ENCODE measurements at regions not wholly inside any gene's neighbourhood (a gene's known extent, or its start where the extent isn't known, plus 50 kb on each side); places are given as distances from the start of the nearest gene placed in this dataset.
A peak's percentile ranks its signal among the peaks of the same experiment; 100 is the strongest.
"Not testable (repeated sequence)": the region's sequence is repeated elsewhere in the genome, so short reads cannot be mapped to it uniquely, and the experiment has no call there.

DNA sequence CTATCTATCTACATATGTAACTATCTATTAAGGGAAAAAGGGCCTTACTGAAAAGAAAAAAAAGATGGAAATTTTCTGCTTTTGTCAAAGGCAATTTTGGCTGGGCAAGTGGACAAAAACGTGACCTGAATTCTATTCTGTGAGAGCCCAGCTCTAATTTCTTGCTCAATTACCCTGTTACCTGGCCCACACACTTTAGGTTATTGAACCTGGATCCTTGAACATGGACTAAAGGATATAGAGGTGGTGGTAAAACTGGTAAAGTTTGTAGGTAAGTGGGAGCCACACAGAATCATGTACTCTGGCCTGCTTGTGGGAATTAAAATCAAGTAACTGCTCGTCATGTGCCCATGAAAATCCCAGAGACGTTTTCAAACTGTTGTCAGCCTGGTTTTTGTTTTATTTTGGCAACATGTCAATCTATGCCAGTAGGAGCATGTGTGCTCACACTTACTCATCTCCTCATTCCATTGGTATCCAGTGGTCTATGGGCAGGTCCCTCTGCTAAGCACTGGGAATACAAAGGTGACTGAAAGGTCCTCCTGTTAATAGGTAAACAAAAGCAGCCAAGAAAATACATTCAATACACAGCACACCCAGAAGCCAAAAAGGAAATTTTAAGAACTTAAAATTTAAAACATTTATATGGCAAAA is 113.7 kb upstream of the WARS2 start:
- DNase-seq, result no peak

DNA sequence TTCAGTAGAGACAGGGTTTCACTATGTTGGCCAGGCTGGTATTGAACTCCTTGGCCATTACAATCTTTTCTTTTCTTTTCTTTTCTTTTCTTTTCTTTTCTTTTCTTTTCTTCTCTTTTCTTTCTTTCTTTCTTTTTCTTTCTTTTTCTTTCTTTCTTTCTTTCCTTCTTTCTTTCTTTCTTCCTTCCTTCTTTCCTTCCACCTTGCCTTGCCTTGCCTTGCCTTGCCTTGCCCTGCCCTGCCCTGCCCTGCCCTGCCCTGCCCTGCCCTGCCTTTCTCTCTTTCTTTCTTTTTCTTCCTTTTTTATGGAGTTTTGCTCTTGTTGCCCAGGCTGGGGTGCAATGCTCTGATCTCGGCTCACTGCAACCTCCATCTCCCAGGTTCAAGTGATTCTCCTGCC is 112.5 kb upstream of the HAO2 start:
- DNase-seq, result not testable (repeated sequence)

DNA sequence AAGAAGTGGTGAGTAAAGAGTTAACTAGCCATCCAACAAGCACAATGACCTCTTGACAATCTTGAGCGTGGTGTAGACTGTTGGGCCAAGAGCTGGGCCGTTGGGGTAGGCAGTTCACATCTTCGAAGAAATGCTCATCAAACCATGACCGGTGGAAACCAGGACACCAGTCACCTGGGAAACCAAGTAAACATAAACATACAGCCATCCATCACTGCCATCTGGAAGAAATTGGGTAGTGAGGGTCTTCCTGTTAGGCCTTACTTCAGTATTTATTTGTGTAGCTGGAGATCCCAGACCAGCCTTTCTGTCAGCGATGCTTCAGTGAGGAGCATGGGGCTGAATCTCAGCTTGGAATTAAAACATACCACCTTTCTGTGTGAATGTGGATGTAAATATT is 108.1 kb upstream of the HAO2 start:
- no peak for DNase-seq

DNA sequence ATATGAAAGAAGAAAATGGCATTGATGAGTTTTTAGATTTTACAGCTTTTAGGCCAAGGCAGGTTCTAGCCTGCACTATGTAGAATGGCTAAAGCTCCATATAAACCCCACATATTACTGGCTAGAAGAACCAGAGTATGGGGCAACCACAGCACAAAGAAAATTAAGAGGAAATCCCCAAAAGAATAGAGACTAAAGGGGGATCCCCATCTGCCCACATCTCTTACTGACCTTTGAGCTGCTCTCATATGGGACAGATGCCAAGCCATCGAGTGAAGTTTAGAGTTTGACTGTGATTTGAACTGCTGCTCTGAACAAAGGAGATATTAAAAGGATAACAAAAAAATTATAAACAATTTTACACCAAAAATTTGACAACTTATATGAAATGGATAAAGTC is 102.2 kb upstream of the HAO2 start:
- no peak for DNase-seq

DNA sequence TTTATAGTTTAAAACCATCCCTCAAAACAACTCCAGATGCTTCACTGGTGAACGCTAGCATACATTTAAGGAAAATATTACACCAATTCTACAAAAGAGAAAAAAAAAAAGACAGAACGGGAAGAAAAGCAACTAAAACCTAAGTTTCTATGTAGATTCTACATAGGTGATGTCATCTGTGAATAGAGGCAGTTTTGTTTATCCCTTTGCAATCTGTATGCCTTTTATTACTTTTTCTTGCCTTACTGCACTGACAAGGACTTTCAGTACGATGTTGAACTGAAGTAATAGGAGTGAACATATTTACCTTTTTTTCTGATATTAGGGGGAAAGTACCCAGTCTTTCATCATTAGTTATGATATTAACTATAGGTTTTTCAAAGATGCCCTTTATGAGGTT is 101.7 kb upstream of the HAO2 start:
- no peak for DNase-seq

DNA sequence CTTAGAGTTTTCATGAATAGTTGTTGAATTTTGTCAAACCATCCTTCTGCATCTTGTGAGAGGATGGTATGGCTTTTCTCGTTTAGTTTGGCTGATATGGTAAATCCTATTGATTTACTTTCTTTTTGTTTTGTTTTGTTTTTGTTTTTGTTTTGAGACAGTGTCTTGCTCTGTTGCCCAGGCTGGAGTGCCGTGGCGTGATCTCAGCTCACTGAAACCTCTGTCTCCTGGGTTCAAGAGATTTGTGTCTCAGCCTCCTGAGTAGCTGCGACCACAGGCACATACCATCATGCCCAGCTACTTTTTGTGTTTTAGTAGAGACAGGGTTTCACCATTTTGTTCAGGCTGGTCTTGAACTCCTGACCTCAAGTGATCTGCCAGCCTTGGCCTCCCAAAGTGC is 101.3 kb upstream of the HAO2 start:
- DNase-seq, result not testable (repeated sequence)

DNA sequence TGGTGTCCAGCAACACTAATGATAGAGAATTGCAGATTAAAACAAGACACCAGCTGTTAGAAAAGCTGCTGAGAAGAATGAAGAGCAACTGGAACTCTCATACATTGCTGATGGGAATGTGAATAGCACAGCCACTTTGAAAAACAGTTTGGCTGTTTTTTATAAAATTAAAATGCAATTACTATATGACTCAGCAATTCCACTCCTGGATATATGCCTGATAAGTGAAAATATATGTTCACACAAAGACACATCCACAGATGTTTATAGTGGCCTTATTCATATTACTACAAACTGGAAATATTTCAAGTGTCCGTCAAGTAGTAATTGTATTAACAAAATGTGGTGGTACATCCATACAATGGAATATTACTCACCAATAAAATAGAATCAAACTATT is 99.7 kb upstream of the HAO2 start:
- DNase-seq, result no peak

DNA sequence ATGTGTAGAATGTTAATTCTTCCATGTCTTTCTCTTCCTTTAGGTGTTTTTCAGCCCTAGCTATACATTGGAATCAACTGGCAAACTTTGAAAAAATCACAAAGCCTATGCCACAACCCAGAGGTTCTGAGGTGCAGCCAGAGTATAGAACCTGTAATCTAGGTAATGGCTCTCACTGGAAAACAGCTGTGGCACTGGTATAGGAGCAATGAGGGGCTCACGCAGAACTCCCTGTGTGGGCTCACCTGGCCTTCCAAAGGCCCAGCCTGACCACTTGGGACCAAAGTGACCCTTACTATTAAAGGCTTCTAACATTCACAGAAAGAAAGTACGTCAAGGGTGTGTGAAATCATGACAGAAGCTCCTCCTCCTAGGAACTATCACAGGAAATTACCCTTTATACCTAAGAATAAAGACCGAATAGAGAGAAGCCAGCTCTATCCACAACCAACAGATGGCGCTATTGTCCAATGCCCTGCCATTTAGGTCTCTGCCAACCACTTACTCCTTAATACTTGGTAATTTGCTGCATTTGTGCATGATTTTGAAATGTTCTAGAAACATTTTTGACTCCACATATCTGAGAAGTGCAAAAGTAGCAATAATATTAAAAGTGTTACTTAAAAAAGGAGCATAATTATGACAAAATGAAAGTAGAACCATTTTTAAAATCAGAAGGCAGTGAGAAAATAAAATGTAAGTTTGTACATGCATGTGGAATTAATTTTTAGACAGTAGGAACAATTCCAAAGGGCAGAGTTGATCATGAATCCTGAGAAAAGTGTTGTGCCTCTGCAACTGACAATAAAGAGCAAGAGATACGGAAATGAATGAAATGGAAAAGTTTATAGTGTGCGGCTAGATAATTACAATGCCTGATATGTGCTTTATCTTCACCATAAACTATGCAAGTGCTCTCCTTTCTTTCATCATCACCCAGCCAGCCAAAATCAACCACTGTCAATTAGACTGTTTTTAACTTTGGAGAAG is 93.1 kb upstream of the HAO2 start:
- DNase-seq, result peak in 1 of 2 donors; percentile 44

DNA sequence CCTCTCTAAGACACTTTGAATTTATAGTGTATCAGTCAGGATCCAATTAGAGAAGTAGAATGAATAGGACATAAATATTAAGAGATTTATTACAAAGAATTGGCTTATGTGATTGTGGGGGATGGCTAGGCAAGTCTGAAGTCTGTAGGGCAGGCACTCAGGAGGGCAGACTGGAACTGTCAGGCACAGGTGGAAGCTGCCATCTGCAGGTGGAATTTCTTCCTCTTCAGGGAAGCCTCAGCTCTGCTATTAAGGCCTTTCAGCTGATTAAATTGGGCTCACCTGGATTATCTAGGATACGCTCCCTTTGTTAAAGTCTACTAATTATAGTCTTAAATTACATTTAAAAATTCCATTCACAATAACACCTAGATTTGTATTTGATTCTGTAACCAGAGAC is 92.0 kb upstream of the HAO2 start:
- DNase-seq, result no peak

DNA sequence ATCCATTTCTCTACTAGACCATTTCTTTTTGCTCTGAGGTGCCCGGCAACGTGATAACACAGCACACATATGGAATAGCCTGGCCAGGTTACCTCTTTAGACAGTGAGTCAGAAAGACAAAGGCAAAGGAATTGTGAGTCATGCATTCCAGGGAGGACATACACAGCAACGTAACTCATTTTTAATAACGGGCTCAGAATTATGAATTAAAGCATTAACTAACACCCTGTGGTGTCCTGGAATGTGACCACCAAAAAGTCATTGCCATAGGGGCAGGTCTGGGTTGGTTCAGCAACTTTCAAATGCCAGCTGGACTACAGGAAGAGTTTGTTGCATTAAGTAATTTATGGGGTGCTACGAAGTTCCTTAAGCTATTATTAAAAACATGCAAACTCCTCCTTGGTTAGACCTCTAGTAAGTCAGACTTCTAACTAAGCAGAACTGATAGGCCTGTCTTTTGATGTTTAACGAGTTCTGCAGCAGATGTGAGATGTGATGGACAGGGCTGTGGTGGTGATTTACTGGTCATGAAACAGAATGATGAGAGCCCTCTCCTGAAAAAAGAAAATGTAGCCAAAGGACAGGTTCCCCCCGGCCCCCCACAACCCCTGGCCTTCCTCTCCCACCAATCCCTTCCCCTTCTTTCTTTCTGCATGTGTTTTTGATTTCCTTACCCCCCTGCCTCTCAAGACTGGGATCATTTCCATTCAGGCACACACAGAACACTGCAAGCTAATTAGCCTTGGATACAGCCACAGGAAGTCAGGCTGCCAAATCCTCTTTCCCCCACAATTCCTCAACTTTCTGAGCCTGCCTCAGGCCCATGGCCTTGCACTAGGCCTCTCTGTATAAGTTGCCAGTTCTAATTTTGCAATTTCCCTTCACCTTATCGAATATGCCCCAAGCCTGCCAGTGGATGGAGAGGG is 88.9 kb upstream of the HAO2 start:
- no peak for DNase-seq

DNA sequence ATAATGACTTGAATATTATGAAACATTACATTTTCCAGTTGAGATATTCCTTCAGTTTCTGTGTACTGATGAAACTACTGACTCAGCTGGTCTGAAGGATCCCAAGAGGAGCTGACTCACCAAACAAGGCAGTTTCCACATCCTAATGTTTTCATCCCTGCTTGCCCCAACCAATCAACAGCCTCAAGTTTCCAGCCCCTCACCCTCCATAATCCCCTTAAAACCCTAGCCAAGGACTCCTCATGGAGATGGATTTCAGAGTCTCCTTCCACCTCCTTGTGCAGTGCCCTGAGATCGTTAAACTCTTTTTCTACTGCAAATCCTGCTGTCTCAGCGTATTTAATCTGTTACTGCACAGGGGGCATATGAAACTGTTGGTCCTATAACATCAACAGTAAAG is 83.1 kb upstream of the HAO2 start:
- no peak for DNase-seq

DNA sequence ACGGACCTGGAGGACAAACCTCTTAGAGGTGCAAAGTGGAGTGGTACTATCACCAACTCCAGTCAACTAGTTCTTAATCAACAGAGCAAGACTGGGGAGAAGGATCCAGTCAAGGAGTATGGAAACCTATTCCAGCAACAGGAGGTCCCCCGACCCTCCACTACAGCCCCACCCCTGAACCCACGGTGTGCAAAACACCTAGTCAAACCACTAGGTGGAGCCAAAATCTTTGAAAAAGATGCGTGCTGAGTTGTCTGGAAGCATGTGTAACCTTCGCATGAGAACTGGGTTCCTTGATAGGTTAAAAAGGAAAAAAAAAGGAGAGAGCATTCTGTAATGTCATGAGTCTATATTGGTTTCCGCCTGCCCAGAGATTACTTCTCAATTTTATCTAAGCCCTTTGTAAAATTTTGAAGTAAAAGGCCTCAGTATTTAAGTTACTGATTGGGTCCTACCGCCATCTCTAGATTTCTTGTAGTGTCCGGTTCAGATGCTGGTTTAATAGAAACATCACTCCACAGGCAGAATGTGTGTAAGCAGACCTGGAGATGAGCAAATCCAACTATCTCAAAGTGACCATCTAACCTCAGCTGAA is 81.9 kb upstream of the HAO2 start:
- DNase-seq, result peak in 1 of 2 donors; percentile 25

DNA sequence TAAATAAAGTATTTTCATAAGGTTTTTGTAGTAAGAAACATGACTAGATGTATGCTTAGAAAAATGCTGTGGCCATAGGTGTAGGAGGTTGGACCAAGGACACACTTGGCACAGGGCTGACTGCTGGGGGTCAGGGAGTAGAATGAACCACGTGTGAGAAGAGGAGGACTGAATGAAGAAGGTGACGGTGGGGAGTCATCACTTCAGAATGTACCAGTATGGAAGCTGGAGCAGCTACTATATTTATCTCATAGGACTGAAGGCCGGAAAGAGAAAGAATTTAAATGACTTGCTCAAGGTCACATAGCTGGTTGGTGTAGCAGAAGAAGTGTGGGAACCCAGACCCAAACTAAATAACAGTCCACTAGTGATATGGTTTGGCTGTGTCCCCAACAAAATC is 79.8 kb upstream of the HAO2 start:
- DNase-seq, result no peak

DNA sequence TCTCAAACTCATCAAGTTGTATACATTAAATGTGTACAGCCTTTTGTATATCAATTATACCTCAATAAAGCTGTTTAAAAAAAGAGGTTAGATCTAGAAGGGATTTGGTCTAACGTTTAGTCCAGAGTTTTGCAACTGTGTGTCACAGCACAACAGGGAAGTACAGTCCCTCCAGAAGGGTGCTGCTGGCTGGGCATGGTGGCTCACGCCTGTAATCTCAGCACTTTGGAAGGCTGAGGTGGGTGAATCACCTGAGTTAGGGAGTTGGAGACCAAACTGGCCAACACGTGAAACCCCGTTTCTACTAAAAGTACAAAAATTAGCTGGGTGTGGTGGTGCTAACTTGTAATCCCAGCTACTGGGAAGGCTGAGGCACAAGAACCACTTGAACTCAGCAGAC is 78.3 kb upstream of the HAO2 start:
- no peak for DNase-seq

DNA sequence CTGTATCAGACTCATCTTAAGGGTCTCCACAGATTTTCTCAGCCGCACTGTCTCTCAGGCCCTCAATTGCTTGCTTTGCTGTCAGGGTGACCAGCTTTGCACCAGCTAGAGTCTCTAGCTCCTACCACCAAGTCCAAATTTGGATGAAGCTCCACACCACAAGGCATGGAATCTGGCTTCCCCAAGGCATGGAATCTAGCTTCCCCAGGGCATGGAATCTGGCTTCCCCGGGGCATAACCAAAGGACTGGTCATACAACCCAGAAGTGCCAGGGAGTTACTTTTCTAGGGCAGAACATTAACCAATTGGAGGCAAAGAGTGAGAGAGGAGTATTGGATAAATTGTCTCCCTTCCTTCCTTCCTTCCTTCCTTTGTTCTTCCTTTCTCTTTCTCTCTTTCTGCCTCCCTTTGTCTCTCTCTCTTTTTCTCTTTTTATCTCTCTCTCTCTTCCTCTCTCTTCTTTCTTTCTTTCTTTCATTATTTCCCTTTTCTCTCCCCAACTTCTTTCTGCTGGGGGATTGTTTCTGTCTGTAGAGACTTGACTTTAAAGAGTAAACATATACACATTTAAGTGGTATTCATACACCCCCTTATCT is 76.9 kb upstream of the HAO2 start:
- DNase-seq, result no peak

DNA sequence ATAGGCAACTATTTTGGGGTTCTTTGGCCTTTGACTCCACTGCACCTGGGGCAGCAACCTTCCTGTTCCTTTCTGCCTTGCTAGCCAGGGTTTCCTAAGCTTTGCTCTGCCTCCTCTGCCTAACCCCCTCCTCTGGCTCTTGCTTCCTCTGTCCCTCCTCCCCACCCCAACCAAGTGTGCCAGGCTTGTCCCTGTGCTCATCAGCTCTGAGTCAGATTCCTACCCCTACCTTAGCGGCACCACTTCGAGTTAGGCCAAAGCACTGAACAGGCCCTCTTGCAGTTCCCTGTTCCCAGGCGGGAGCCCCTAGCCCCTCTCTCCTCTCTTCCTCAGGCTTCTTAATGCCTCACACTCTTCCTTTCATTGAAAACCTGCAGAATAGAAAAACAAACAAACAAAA is 74.8 kb upstream of the HAO2 start:
- DNase-seq, result no peak

DNA sequence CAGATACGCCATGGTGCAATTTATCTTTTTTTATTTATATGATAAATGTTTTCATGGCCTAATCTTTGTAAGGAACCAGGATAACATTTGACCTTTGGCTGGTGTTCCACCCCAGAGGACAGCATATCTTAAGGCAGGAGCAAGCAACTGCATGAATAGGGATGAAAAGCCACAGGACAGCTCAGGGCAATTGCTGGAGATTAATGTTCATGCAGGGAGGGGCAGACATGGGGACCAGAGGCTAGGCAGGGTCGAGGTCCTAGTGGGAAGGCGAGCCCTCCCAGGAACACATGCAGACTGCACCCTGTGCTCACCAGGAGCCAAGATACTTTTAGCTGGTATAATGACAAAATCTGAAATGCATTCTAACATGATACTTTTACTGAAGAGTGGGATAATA is 74.4 kb upstream of the HAO2 start:
- DNase-seq, result no peak

DNA sequence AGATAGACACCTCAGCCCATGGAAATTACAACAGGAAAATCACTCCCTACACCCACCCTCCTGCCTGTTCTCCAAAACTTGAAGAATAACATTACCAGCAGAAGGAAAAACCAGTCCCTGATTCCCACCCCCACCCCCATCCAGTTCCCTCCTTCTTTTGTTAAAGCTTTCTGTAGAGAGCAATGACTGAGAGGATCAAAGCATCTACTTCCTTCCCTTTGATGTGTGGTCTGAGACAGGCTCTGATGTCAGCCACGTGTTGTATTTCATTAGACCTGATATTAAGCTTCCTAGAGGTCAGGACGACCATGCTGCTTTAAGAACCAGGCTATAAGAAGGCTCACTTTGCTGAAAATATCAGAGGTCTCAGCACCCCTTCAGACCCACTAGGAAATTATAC is 73.9 kb upstream of the HAO2 start:
- no peak for DNase-seq

DNA sequence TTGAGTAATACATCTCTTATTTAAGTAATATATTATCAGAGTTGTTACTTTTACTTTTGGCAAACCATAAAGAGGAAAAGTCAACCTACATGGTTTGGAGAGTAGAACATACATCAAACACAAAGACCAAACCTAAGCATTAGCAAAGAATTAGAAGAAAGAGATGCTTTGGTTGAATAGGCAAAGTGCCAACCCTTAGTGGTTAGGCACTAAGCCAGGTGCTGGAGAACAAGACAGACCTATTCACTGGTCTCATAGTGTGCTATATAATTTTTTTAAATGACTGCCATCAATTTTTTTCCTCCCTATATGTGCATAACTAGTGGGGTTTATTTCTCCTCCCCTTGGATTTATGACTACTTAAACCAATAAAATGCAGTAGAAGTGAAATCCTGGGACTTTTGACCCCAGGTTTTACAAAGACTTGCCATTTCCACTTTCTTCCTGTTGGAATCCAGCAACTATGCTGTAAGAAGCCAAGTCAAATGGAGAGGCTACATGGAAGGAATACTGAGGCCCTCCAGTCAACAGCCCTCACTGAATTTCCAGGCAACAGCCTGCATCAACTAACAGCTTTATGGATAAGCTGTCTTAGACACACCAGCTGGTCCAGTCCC is 69.8 kb upstream of the HAO2 start:
- DNase-seq, result no peak

DNA sequence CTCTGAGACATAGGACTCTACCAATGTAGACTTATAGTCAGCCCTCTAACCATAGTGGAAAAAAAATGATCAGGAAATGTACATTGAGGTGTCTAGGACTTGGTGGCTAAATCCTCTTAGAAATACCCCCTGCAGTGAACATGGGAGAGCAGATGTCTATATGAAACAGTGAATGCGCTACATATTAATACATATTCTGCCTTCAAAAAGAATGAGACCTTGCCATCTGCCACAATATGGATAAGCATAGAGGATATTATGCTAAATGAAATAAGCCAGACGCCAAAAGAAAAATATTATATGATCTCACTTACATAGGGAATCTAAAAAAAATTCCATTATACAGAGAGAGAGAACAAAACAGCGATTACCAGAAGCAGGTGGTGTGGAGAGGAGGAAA is 66.6 kb upstream of the HAO2 start:
- DNase-seq, result no peak

DNA sequence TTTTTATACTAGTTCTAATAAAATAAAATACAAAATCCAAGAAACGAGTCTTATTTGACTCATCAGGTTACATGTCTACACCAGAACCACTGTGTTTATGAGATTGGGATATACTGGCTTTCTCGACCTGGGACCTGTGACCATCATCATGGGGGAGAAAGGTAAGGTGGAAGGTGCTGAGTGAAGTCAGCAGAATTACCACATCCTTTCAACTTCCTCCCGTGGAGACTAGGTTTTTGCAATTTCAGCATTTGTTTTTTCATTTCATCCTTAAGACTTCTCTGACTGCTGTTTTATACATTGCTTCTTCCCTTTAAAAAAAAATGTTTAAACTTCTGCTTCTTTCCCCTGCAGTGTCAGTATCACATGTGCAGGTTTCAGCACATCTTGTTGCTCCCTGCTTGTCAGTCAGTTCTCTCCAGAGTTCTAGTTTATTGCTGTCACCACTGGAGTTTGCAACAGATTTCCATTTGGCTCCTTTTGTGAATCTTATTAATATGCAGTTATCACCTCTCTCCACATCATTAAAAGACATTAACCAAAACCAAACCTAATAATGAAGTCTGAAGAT is 60.4 kb upstream of the HAO2 start:
- DNase-seq, result no peak

DNA sequence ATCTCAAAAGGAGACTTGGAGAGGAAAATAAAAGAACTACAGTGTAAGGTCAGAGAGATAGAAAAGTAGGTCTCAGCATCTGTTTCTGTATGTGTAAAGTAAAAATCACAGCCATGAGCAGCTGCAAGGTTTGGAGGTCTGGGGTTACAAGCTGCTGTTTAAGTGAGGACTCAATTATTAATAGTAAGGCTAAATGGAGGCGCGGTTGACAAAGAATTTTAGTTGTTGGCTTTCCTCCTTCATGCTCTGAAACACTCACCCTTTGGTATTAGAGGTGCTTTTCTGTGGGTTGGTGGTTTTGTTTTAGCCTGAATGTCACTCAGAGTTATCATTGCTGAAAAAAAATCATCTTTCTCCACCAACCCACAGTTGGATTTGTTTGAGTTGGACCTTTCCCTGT is 59.8 kb upstream of the HAO2 start:
- DNase-seq, result no peak
